HS-5 (cell line): ENCODE measurements at regions not wholly inside any gene's neighbourhood (a gene's known extent, or its start where the extent isn't known, plus 50 kb on each side); places are given as distances from the start of the nearest gene placed in this dataset.
"Not testable (repeated sequence)": the region's sequence is repeated elsewhere in the genome, so short reads cannot be mapped to it uniquely, and the experiment has no call there.

Source experiments
- DNase-seq: peaks from one replicate; pipeline ENCODE4 v3.0.0-alpha.2; 2012; ENCODE audit warnings: low read depth

GRCh38 chr2:76008001-76008702, 297.4 kb upstream of the GCFC2 start:
- no peak for DNase-seq

GRCh38 chr2:76000425-76000824, 289.7 kb upstream of the GCFC2 start:
- DNase-seq = no peak

GRCh38 chr2:75998451-75998850, 287.7 kb upstream of the GCFC2 start:
- no peak for DNase-seq

GRCh38 chr2:75994759-75995158, 284.0 kb upstream of the GCFC2 start:
- no peak for DNase-seq

- not testable (repeated sequence) for DNase-seq
Measured at GRCh38 chr2:75988622-75989021, 277.9 kb upstream of the GCFC2 start.

GRCh38 chr2:75986617-75987016, 275.9 kb upstream of the GCFC2 start:
- no peak for DNase-seq

GRCh38 chr2:75982719-75983118, 272.0 kb upstream of the GCFC2 start:
- DNase-seq = no peak

GRCh38 chr2:75964646-75965045, 253.9 kb upstream of the GCFC2 start:
- DNase-seq = no peak

- DNase-seq = no peak
Measured at GRCh38 chr2:75960472-75961009, 249.8 kb upstream of the GCFC2 start.

GRCh38 chr2:75959724-75960471, 249.2 kb upstream of the GCFC2 start:
- DNase-seq = no peak

GRCh38 chr2:75954761-75955160, 244.0 kb upstream of the GCFC2 start:
- DNase-seq = no peak

- no peak for DNase-seq
Measured at GRCh38 chr2:75952173-75952572, 241.5 kb upstream of the GCFC2 start.

- DNase-seq = no peak
Measured at GRCh38 chr2:75949385-75950030, 238.8 kb upstream of the GCFC2 start.

- DNase-seq = no peak
Measured at GRCh38 chr2:75936311-75936710, 225.6 kb upstream of the GCFC2 start.

- DNase-seq = no peak
Measured at GRCh38 chr2:75932996-75933395, 222.3 kb upstream of the GCFC2 start.

GRCh38 chr2:75928093-75928492, 217.4 kb upstream of the GCFC2 start:
- DNase-seq = no peak

- no peak for DNase-seq
Measured at GRCh38 chr2:75925331-75926024, 214.8 kb upstream of the GCFC2 start.

- no peak for DNase-seq
Measured at GRCh38 chr2:75922191-75922590, 211.5 kb upstream of the GCFC2 start.

GRCh38 chr2:75920859-75921551, 210.3 kb upstream of the GCFC2 start:
- no peak for DNase-seq

- DNase-seq = no peak
Measured at GRCh38 chr2:75915851-75916634, 205.3 kb upstream of the GCFC2 start.
